NCI-H526 treated with DMSO at 0.1 percent for 48 hours (cell line): ENCODE measurements at regions not wholly inside any gene's neighbourhood (a gene's known extent, or its start where the extent isn't known, plus 50 kb on each side); places are given as distances from the start of the nearest gene placed in this dataset.
A peak's percentile ranks its signal among the peaks of the same experiment; 100 is the strongest.

ENCODE experiments used
- DNase-seq: peaks from one replicate; lab custom pipeline; 2025; lab: John Stamatoyannopoulos, UW

- DNase-seq, result no peak
Observed at GRCh38 chr11:116473206-116473769, 299.5 kb downstream of the BUD13 start.

GRCh38 chr11:116472651-116473050 is 300.1 kb downstream of the BUD13 start:
- DNase-seq, result no peak

- DNase-seq, result no peak
Observed at GRCh38 chr11:116471608-116472256, 301.1 kb downstream of the BUD13 start.

GRCh38 chr11:116468699-116469098 is 304.1 kb downstream of the BUD13 start:
- DNase-seq, result no peak

GRCh38 chr11:116467823-116468222 is 305.0 kb downstream of the BUD13 start:
- DNase-seq, result no peak

- DNase-seq, result no peak
Observed at GRCh38 chr11:116466801-116467200, 306.0 kb downstream of the BUD13 start.

GRCh38 chr11:116466191-116466590 is 306.6 kb downstream of the BUD13 start:
- no peak for DNase-seq

- no peak for DNase-seq
Observed at GRCh38 chr11:116465056-116465455, 307.7 kb downstream of the BUD13 start.

- DNase-seq, result no peak
Observed at GRCh38 chr11:116461789-116462188, 311.0 kb downstream of the BUD13 start.

GRCh38 chr11:116460156-116460920 is 312.4 kb downstream of the BUD13 start:
- DNase-seq, result no peak

- DNase-seq, result no peak
Observed at GRCh38 chr11:116459185-116460045, 313.4 kb downstream of the BUD13 start.

GRCh38 chr11:116458546-116458945 is 314.2 kb downstream of the BUD13 start:
- DNase-seq, result no peak

- DNase-seq, result no peak
Observed at GRCh38 chr11:116457336-116458007, 315.3 kb downstream of the BUD13 start.

GRCh38 chr11:116454951-116455350 is 317.8 kb downstream of the BUD13 start:
- no peak for DNase-seq

- DNase-seq, result peak; percentile 73
Observed at GRCh38 chr11:116454020-116454645, 318.7 kb downstream of the BUD13 start.

GRCh38 chr11:116452461-116452860 is 320.3 kb downstream of the BUD13 start:
- no peak for DNase-seq

GRCh38 chr11:116449522-116449921 is 323.3 kb downstream of the BUD13 start:
- DNase-seq, result no peak

GRCh38 chr11:116446048-116446941 is 326.5 kb downstream of the BUD13 start:
- no peak for DNase-seq

- DNase-seq, result no peak
Observed at GRCh38 chr11:116445108-116446047, 327.4 kb downstream of the BUD13 start.
